ENCODE measurements at regions not wholly inside any gene's neighbourhood (a gene's known extent, or its start where the extent isn't known, plus 50 kb on each side); places are given as distances from the start of the nearest gene placed in this dataset.
"Not testable (repeated sequence)": the region's sequence is repeated elsewhere in the genome, so short reads cannot be mapped to it uniquely, and the experiment has no call there.

DNA sequence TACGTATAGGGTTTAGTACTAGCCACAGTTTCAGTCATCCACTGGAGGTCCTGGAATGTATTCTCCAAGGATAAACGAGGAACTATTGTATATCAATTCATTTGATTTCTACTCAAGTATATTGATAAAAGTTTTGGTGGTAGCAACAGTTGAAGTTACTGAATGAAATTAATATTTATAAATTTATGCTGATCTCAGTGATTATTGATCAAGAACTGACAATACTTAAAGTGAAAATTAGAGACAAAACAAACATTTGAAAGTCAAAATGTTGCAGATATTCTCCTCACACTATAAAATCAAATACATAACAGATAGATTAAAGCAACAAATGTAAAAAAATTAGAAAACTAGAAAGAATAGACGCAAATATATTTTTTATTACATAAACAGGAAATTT is 150.9 kb upstream of the SLC35G4 start:
- no peak for DNase-seq (ENCODE audit: low spot score)

DNA sequence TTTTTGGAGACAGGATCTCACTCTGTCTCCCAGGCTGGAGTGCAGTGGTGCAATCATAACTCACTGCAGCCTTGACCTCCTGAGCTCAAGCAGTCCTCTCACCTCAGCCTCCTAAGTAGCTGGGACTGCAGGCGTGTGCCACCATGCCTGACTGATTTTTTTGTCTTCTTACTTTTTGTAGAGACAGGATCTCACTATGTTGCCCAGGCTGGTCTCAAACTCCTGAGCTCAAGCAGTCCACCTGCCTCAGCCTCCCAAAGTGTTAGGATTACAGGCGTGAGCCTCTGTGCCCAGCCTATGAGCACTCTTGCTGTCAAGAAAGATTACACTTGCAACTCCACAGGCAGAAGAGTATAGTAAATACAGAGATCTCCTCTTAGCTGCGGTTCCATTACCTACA is 151.5 kb upstream of the SLC35G4 start:
- DNase-seq (ENCODE audit: low spot score): not testable (repeated sequence)

- DNase-seq (ENCODE audit: low spot score): peak; percentile 20
Measured at GRCh38 chr18:11454040-11454439, 155.4 kb upstream of the SLC35G4 start.

- not testable (repeated sequence) for DNase-seq (ENCODE audit: low spot score)
Measured at GRCh38 chr18:11444169-11444568, 165.2 kb upstream of the SLC35G4 start.

DNA sequence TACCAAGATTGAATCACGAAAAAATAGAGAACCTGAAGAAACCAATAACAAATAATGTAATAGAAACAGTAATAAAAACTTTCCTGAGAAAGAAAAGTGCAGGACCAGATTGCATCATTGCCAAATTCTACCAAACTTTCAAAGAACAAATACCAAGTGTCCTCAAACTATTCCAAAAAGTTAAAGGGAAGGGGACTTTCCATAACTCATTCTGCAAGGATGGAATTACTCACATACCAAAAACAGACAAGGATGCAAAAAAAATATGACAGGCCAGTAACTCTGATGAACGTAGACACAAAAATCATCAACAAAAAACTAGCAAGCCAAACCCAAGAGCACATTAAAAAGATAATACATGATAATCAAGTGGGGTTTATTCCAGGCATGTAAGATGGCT is 172.3 kb upstream of the SLC35G4 start:
- no peak for DNase-seq (ENCODE audit: low spot score)

DNA sequence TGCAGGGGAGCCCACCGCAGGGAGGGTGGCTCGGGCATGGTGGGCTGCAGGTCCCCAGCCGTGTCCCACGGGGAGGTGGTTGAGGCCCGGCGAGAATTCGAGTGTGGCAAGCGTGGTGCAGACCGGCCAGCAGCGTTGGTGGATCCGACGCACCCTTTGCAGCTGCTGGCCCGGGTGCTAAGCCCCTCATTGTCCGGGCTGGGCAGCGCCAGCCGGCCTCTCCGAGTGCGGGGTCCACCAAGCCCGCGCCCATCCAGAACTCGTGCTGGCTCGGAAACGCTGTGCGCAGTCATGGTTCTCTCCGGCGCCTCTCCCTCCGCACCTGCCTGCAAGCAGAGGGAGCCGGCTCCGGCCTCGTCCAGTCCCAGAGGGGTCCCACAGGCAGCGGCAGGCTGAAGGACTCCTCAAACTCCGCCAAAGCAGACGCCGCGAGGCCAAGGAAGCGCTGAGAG is 177.0 kb upstream of the SLC35G4 start:
- no peak for DNase-seq (ENCODE audit: low spot score)

- no peak for DNase-seq (ENCODE audit: low spot score)
Measured at GRCh38 chr18:11429876-11430275, 179.5 kb upstream of the SLC35G4 start.

GRCh38 chr18:11425211-11425610 is 184.2 kb upstream of the SLC35G4 start:
- DNase-seq (ENCODE audit: low spot score): no peak

GRCh38 chr18:11419338-11419737 is 190.1 kb upstream of the SLC35G4 start:
- no peak for DNase-seq (ENCODE audit: low spot score)

DNA sequence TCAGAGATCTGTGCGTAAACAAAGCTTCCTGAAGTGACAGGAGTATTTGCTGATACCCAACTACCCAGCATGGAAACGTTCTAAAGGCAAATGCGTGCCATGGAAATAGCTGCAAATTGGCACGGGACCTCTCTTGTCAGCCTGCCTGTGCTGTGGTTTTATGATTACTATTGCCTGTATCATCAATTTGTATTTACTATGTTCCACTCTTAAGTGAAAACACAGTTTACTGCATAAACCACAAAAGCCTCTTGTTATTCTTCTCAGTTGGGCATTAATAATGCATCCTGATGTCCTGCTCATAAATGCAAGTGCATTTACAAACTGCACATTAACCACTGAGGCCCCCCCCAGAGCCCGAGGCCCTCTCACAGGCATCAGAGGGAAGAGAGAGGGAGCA is 196.6 kb upstream of the SLC35G4 start:
- no peak for DNase-seq (ENCODE audit: low spot score)

DNA sequence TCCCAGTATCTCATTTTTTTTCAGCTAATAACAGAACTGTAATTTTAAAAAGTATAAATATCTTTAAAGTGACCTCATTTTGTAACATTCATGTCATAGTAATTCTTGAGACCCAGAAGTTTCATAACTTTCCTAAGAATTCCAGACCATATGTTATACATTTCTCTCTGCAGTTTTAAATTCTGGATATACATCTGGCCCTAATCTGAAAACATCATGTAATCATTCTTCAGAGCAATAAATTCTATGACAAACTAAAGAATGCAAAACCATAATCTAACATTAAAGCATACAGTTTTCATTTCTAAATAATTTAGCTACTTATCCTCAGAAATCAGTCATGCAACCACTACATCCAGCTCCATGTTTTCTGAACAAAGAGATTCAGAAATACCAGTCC is 198.3 kb upstream of the SLC35G4 start:
- no peak for DNase-seq (ENCODE audit: low spot score)

DNA sequence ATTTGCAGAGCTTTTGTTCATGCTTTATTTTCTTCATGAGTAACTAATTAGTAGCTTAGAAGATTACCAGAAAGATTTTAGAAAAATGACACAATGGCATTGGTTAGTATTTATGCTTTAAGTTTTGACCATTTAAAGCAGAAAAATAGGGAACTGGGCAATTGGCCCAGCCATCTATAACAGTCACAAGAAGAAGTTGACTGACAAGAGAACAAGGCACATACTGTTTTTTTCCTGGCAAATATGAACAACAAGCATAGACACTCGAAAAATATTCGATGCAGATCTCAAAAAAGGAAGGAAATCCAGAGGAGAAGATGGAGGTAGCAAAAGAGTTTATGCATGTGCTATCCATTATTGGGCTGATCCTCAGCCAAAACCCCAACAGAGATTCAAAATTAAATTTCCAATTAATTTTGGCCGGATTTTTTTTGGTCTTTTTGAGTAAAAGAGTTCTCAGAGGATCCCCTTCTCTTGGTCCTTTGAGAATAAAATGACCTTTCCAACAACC is 200.8 kb upstream of the SLC35G4 start:
- no peak for DNase-seq (ENCODE audit: low spot score)

DNA sequence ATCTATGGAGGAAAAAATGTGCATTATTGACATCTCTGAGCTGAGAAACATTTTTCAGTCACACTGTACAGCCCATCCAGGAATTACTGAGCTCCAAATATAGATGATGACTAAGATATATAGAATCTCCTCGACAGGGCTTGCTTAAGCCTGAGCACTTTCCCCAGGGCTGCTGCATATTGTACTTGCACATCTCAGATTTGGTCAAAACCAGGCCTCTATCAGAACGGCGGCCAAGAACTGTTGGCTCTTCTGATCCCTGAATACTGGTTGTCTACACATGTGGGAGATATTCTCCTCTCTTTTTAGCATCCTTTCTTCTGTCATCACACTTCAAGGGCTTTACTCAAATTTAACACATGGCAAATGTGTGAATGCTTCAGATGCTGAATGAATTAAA is 201.5 kb upstream of the SLC35G4 start:
- no peak for DNase-seq (ENCODE audit: low spot score)

- no peak for DNase-seq (ENCODE audit: low spot score)
Measured at GRCh38 chr18:11405804-11406203, 203.6 kb upstream of the SLC35G4 start.

GRCh38 chr18:11400703-11401102 is 208.7 kb upstream of the SLC35G4 start:
- no peak for DNase-seq (ENCODE audit: low spot score)

DNA sequence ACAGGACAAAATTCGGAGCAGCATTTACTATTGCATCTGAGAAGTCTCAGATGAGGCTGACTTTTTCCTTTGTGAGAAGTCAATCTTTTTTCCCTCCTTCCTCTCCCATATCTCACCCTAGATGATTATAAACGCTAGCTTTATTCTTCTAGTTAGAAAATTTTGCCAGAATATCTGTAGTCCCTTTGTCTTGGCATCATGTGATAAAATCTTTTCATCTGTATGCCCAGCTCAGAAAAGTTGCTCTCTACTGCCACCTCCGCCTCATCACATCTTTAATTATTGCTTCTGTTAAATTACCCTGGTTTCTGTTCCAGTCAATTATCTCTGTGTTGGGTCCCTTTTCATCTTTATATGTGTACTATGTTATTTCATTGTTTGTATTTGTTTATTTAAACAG is 210.8 kb upstream of the SLC35G4 start:
- no peak for DNase-seq (ENCODE audit: low spot score)

DNA sequence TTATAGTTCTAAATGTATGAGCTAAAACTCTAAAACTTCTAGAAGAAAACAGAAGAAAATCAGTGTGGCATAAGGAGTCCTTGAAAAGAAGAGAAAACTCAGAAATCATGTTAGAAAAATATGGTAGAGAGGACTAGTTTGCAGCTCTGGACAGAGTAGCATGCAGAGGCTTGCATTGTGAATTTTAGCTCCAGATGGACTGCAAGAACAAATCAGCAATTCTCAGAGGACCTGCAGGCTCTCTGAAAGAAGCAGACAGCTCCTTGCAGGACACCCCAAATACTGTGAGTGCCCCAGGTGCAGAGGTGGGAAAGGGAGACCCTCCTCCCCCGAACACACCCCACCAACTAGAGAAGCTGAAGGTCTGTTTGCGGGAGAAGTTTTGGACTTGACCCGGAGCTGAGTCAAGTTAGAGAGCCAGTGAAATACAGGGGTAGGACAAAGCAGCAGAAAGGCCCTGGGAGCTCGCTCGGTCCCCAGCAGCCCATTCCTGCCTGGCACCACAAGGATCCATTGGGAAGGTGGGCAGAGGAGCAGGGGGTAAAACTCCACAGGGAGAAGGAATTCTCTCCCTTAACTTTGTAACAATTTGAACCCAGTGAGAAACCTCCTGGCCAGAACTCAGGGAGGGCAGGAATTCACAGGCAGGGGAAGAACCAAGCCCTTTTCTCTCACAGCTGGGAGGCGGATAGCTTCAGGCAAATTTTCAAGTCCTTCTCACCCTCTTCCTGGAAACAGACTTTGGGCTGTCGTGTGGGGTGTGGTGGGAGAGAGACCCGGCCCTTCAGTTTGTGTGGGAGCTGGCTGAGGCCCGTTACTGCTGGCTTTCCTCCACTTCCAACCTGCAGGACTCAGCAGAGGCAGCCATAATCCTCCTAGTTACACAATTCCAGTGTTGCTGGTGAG is 216.2 kb upstream of the SLC35G4 start:
- DNase-seq (ENCODE audit: low spot score): no peak

GRCh38 chr18:11392292-11392691 is 217.1 kb upstream of the SLC35G4 start:
- DNase-seq (ENCODE audit: low spot score): peak; percentile 54

DNA sequence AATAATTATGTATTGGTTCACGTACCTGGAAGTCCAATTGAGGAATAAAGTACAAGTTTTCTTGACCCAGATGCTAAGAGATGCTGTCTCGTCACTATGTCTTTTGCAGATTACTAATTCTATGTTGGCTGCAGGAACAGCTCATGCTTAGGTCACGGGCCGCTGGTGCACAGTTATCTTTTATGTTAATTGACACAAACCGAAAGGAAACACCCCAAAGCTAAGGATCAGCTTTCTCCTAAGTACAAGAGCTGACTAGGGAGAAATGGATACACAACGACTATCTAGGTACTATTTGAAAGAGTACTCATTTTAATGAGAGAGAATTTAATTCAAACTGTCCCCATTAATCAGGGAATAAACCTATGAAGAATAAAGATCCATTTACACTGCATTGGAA is 217.7 kb upstream of the SLC35G4 start:
- DNase-seq (ENCODE audit: low spot score): peak; percentile 59

GRCh38 chr18:11388755-11389680 is 220.4 kb upstream of the SLC35G4 start:
- DNase-seq (ENCODE audit: low spot score): no peak

- peak; percentile 64 for DNase-seq (ENCODE audit: low spot score)
Measured at GRCh38 chr18:11387880-11388279, 221.5 kb upstream of the SLC35G4 start.

- DNase-seq (ENCODE audit: low spot score): no peak
Measured at GRCh38 chr18:11383381-11383780, 226.0 kb upstream of the SLC35G4 start.

GRCh38 chr18:11380968-11381367 is 228.4 kb upstream of the SLC35G4 start:
- no peak for DNase-seq (ENCODE audit: low spot score)
